ENCODE measurements at regions not wholly inside any gene's neighbourhood (a gene's known extent, or its start where the extent isn't known, plus 50 kb on each side); places are given as distances from the start of the nearest gene placed in this dataset.
"Not testable (repeated sequence)": the region's sequence is repeated elsewhere in the genome, so short reads cannot be mapped to it uniquely, and the experiment has no call there.

DNA sequence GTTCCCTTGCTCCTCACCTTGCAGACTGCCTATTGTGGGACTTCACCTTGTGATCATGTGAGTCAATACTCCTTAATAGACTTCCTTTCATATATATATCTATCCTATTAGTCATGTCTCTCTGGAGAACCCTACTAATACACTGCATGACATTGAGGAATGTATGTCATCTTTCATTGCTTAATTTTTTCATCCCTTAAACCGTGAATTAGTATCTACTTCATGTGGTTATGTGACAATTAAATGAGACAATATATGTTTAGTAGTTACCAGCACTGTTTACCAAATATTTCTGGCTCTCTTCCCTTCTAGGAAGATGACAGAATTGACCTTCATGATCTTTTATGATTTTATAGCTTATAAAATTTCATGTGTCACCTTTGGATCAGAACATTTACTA is 759.5 kb downstream of the GRXCR1 start:
- Histone ChIP-seq H3K36me3 (no peaks in the 10 kb centered on the region), H3K4me1 (no peaks in the 10 kb centered on the region), H3K27ac (no peak overlapping the region), H3K27me3 (no peaks in the 10 kb centered on the region), H3K4me3 (no peak overlapping the region), H3K9me3 (no peaks in the 10 kb centered on the region)
- DNase-seq (ENCODE audit: low spot score in 2 of 2) = no peak
- TF ChIP-seq, protein P1, sequence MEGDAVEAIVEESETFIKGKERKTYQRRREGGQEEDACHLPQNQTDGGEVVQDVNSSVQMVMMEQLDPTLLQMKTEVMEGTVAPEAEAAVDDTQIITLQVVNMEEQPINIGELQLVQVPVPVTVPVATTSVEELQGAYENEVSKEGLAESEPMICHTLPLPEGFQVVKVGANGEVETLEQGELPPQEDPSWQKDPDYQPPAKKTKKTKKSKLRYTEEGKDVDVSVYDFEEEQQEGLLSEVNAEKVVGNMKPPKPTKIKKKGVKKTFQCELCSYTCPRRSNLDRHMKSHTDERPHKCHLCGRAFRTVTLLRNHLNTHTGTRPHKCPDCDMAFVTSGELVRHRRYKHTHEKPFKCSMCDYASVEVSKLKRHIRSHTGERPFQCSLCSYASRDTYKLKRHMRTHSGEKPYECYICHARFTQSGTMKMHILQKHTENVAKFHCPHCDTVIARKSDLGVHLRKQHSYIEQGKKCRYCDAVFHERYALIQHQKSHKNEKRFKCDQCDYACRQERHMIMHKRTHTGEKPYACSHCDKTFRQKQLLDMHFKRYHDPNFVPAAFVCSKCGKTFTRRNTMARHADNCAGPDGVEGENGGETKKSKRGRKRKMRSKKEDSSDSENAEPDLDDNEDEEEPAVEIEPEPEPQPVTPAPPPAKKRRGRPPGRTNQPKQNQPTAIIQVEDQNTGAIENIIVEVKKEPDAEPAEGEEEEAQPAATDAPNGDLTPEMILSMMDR (IDR thresholded peaks at IDR 0.05) = no peak
- WGBS, 2 donors = 75 to 76% methylated on average over 1 of the region's 1 CpG

- H3K4me1 ChIP-seq; H3K36me3 ChIP-seq; H3K27me3 ChIP-seq; H3K27ac ChIP-seq; H3K4me3 ChIP-seq; H3K9me3 ChIP-seq; DNase-seq (ENCODE audit: low spot score in 2 of 2): not testable (repeated sequence)
- 76 to 82% methylated on average over 2 of the region's 2 CpGs for WGBS, 2 donors
Observed at GRCh38 chr4:43659547-43659946, 767.0 kb downstream of the GRXCR1 start.

GRCh38 chr4:43672265-43672885 is 776.2 kb downstream of the KCTD8 start:
- not testable (repeated sequence) for H3K4me3 ChIP-seq; H3K4me1 ChIP-seq; H3K27me3 ChIP-seq; DNase-seq (ENCODE audit: low spot score in 2 of 2); H3K36me3 ChIP-seq; H3K27ac ChIP-seq
- peaks cover 0 to 10% (median 0%) of the 10 kb centered on the region in 4 donors for H3K9me3 ChIP-seq
- 83 to 87% methylated on average over 6 to 7 of the region's 23 CpGs for WGBS, 2 donors

DNA sequence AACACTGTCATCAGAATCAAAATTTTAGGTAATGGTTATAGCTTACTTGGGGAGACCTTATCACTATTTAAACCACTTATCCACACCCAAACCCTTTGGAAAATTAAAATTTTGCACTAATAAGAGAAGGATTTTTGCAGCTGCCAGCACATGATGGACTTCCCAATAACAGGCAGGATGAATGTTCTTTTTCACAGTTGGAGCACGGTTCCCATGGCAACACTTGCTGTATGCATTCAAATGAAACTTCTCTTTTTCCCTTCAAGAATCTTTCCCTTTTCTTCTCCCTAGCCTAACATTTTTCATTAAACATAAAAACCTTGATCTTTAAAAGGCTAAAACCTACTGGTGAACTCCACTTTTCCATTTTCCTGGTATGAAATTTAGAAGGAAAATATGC is 768.2 kb downstream of the KCTD8 start:
- Histone ChIP-seq H3K36me3 (no peaks in the 10 kb centered on the region), H3K4me1 (no peaks in the 10 kb centered on the region), H3K27me3 (no peaks in the 10 kb centered on the region), H3K4me3 (no peak overlapping the region), H3K27ac (no peak overlapping the region), H3K9me3 (no peaks in the 10 kb centered on the region)
- no peak for TF ChIP-seq EP300 (IDR thresholded peaks at IDR 0.05)
- TF ChIP-seq POLR2A (IDR thresholded peaks at IDR 0.05) = no peak
- TF ChIP-seq, protein P1 (IDR thresholded peaks at IDR 0.05) = no peak
- 66 to 74% methylated on average over 1 of the region's 1 CpG for WGBS, 2 donors
- DNase-seq (ENCODE audit: low spot score in 2 of 2) = no peak

- no peak overlapping the region for H3K4me3 ChIP-seq
- no peaks in the 10 kb centered on the region for H3K36me3 ChIP-seq
- H3K27ac ChIP-seq = no peak overlapping the region
- H3K4me1 ChIP-seq = no peaks in the 10 kb centered on the region
- no peaks in the 10 kb centered on the region for H3K27me3 ChIP-seq
- no peak for DNase-seq (ENCODE audit: low spot score in 2 of 2)
- no peaks in the 10 kb centered on the region for H3K9me3 ChIP-seq
- TF ChIP-seq EP300 (IDR thresholded peaks at IDR 0.05) = no peak
- no peak for TF ChIP-seq POLR2A (IDR thresholded peaks at IDR 0.05)
- TF ChIP-seq, protein P1 (IDR thresholded peaks at IDR 0.05) = no peak
- WGBS, 2 donors = 60 to 72% methylated on average over 3 of the region's 3 CpGs
Observed at GRCh38 chr4:43682551-43682950, 766.1 kb downstream of the KCTD8 start.

- WGBS, 2 donors = 90 to 93% methylated on average over 1 of the region's 1 CpG
- Histone ChIP-seq H3K27ac (no peak overlapping the region), H3K4me3 (no peak overlapping the region), H3K36me3 (no peaks in the 10 kb centered on the region), H3K27me3 (no peaks in the 10 kb centered on the region), H3K4me1 (no peaks in the 10 kb centered on the region), H3K9me3 (peaks cover 0 to 5% (median 0%) of the 10 kb centered on the region in 4 donors)
- TF ChIP-seq, protein P1 (IDR thresholded peaks at IDR 0.05) = no peak
- no peak for TF ChIP-seq EP300 (IDR thresholded peaks at IDR 0.05)
- TF ChIP-seq POLR2A (IDR thresholded peaks at IDR 0.05) = no peak
- DNase-seq (ENCODE audit: low spot score in 2 of 2) = no peak
Observed at GRCh38 chr4:43690116-43690515, 758.5 kb downstream of the KCTD8 start.
